ENCODE measurements at regions not wholly inside any gene's neighbourhood (a gene's known extent, or its start where the extent isn't known, plus 50 kb on each side); places are given as distances from the start of the nearest gene placed in this dataset.
"Not testable (repeated sequence)": the region's sequence is repeated elsewhere in the genome, so short reads cannot be mapped to it uniquely, and the experiment has no call there.

- TF ChIP-seq CTCF (IDR thresholded peaks at IDR 0.05; ENCODE audit: extremely low read depth in 1 of 2, insufficient read depth in 1 of 2, low read depth in 1 of 2, low read length in 2 of 2); EZH2 (IDR thresholded peaks at IDR 0.05; ENCODE audit: borderline replicate concordance, low read depth, low read length, severe bottlenecking); POLR2A (IDR thresholded peaks at IDR 0.05; ENCODE audit: low read depth, low read length): not testable (repeated sequence)
Measured at GRCh38 chr4:54409270-54409817, 180.3 kb downstream of the PDGFRA start.
